Cardiac fibroblast (primary cell): ENCODE measurements at regions not wholly inside any gene's neighbourhood (a gene's known extent, or its start where the extent isn't known, plus 50 kb on each side); places are given as distances from the start of the nearest gene placed in this dataset.

Experiments
- DNase-seq, 2 donors: peaks; one replicate each; pipeline versions ENCODE4 v3.0.0 to v3.0.0-alpha.2; 2010; ENCODE audit warnings: low read depth in 2 of 2
- H3K4me3 ChIP-seq, 2 donors: replicated peaks in 1 of 2; 1 replicate in 1 of 2; 2 replicates in 1 of 2; pipeline ENCODE4 v1.5.1; 2011; ENCODE audit warnings: low read depth in 2 of 2, low read length in 2 of 2, mild to moderate bottlenecking in 2 of 2, moderate library complexity in 1 of 2
- TF ChIP-seq, protein P1 (sequence below): IDR thresholded peaks from one replicate; pipeline ENCODE4 v1.5.1; 2011; ENCODE audit warnings: low read depth, mild to moderate bottlenecking, low read length, inconsistent platforms

GRCh38 chr12:43105426-43105981 is 446.5 kb downstream of the ADAMTS20 start:
- no peak for DNase-seq
- TF ChIP-seq, protein P1, sequence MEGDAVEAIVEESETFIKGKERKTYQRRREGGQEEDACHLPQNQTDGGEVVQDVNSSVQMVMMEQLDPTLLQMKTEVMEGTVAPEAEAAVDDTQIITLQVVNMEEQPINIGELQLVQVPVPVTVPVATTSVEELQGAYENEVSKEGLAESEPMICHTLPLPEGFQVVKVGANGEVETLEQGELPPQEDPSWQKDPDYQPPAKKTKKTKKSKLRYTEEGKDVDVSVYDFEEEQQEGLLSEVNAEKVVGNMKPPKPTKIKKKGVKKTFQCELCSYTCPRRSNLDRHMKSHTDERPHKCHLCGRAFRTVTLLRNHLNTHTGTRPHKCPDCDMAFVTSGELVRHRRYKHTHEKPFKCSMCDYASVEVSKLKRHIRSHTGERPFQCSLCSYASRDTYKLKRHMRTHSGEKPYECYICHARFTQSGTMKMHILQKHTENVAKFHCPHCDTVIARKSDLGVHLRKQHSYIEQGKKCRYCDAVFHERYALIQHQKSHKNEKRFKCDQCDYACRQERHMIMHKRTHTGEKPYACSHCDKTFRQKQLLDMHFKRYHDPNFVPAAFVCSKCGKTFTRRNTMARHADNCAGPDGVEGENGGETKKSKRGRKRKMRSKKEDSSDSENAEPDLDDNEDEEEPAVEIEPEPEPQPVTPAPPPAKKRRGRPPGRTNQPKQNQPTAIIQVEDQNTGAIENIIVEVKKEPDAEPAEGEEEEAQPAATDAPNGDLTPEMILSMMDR = no peak
- no peak overlapping the region for H3K4me3 ChIP-seq

GRCh38 chr12:43104494-43104893 is 447.5 kb downstream of the ADAMTS20 start:
- no peak overlapping the region for H3K4me3 ChIP-seq
- TF ChIP-seq, protein P1 = no peak
- peak; percentile 54 to 59 for DNase-seq

- H3K4me3 ChIP-seq = no peak overlapping the region
- TF ChIP-seq, protein P1 = no peak
- DNase-seq = no peak
Observed at GRCh38 chr12:43103866-43104265, 448.1 kb downstream of the ADAMTS20 start.

DNA sequence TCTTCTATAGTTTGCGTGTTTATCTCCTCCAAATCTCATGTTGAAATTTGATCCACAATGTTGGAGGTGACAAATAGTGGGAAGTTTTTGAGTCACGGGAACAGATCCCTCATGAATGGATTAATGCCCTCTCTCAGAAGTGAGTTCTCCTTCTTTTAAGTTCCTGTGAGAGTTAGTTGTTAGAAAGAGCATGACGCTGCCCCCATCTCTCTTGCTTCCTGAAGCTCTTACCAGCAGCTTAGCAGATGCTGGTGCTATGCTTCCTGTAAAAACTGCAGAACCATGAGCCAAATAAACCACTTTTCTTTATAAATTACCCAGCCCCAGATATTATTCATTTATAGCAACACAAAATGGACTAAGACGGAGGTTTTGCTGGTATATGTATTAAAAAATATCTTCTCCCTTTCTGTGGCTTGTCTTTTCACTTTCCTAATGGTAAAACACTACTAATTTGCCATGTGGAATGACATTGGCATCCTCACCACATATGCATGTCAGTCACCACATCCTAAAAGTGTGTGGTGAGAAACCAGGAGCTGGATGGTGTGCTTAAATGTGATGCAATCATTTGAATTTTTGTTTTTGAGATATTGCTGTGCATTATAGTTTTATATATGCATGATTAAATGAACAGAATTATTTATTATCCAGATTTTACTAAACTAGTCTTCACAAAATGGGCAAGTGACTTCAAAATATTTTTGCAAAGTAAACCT is 449.3 kb downstream of the ADAMTS20 start:
- TF ChIP-seq, protein P1 = no peak
- no peak overlapping the region for H3K4me3 ChIP-seq
- no peak for DNase-seq

DNA sequence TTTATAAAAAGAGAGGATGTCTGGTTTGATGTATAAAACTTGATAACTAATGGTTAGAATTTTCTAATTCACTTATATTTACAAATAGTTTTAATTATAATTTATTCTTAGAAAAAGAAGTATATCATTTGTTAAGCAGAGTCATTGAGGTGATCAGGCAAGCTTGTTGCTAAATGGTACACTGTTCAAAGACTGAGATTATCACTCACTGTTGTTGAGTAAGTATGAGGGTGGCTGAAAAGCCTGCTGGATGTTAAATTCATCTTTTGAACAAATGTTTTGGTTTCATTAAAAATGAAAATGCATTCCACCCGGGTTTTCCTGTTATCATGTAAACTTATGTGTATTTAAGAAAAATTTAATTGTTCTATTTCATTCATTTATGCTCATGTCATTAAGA is 451.8 kb downstream of the ADAMTS20 start:
- no peak for DNase-seq
- TF ChIP-seq, protein P1 = no peak

DNA sequence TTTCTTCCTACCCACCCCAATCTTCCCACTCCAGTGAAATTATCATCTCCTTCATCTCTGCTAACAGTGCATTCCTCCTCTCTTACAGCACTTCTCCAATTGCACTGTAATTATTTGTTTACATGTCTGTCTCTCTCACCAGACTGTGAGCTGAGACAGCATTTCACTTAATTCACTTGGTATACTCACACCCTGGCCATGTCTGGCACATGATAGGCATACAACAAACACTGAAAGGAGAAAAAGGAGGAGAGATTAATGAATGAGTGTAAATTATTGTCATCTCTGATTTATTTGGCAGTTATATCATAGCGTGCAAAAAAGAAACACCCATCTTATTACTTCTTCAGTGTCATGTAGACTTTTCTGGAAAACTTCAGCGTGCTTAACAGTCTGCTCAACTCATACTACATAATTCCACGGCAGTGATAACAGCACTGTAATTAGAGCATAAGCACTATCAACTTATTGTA is 452.3 kb downstream of the ADAMTS20 start:
- TF ChIP-seq, protein P1 = no peak
- no peak overlapping the region for H3K4me3 ChIP-seq
- no peak for DNase-seq

More for the DNA sequence above, 451.8 kb downstream of the ADAMTS20 start:
- no peak overlapping the region for H3K4me3 ChIP-seq
